Dedifferentiated amniotic fluid mesenchymal stem cell (primary cell): ENCODE measurements at regions not wholly inside any gene's neighbourhood (a gene's known extent, or its start where the extent isn't known, plus 50 kb on each side); places are given as distances from the start of the nearest gene placed in this dataset.
A peak's percentile ranks its signal among the peaks of the same experiment; 100 is the strongest.

Experiments used
- DNase-seq: peaks from one replicate; pipeline ENCODE4 v3.0.0-alpha.2; 2016; ENCODE audit errors: extremely low spot score

GRCh38 chr6:4296552-4296951 lies 161.2 kb upstream of the ECI2 start:
- no peak for DNase-seq

- DNase-seq, result no peak
These were observed 160.4 kb upstream of the ECI2 start for GRCh38 chr6:4295783-4296155.

GRCh38 chr6:4295058-4295782 lies 159.8 kb upstream of the ECI2 start:
- DNase-seq, result no peak

GRCh38 chr6:4294636-4295035 lies 159.3 kb upstream of the ECI2 start:
- no peak for DNase-seq

GRCh38 chr6:4291453-4292403 lies 156.4 kb upstream of the ECI2 start:
- no peak for DNase-seq

GRCh38 chr6:4289770-4290320 lies 154.5 kb upstream of the ECI2 start:
- DNase-seq, result no peak

GRCh38 chr6:4287811-4288244 lies 152.5 kb upstream of the ECI2 start:
- DNase-seq, result no peak

GRCh38 chr6:4287372-4287771 lies 152.0 kb upstream of the ECI2 start:
- no peak for DNase-seq

GRCh38 chr6:4282926-4283325 lies 147.6 kb upstream of the ECI2 start:
- DNase-seq, result no peak

- DNase-seq, result no peak
These were observed 146.2 kb upstream of the ECI2 start for GRCh38 chr6:4281341-4282293.

GRCh38 chr6:4280707-4281106 lies 145.3 kb upstream of the ECI2 start:
- DNase-seq, result peak; percentile 76

GRCh38 chr6:4280031-4280430 lies 144.7 kb upstream of the ECI2 start:
- DNase-seq, result no peak

GRCh38 chr6:4274382-4275082 lies 139.2 kb upstream of the ECI2 start:
- no peak for DNase-seq

- no peak for DNase-seq
These were observed 137.6 kb upstream of the ECI2 start for GRCh38 chr6:4272996-4273395.

GRCh38 chr6:4271761-4272470 lies 136.5 kb upstream of the ECI2 start:
- no peak for DNase-seq

- no peak for DNase-seq
These were observed 135.4 kb upstream of the ECI2 start for GRCh38 chr6:4270776-4271175.

GRCh38 chr6:4270001-4270400 lies 134.6 kb upstream of the ECI2 start:
- DNase-seq, result no peak

- no peak for DNase-seq
These were observed 132.8 kb upstream of the ECI2 start for GRCh38 chr6:4268171-4268570.

GRCh38 chr6:4265740-4266139 lies 130.4 kb upstream of the ECI2 start:
- no peak for DNase-seq

- DNase-seq, result no peak
These were observed 129.2 kb upstream of the ECI2 start for GRCh38 chr6:4264601-4265000.
